OCI-LY1 (cell line): ENCODE measurements at regions not wholly inside any gene's neighbourhood (a gene's known extent, or its start where the extent isn't known, plus 50 kb on each side); places are given as distances from the start of the nearest gene placed in this dataset.

Source experiments
- EZH2 ChIP-seq: fragments of 200-600 bp; sonication (generic), shearing (Covaris generic); IDR thresholded peaks from 2 replicates; pipeline ENCODE4 v1.8.0; 2017; ENCODE audit warnings: borderline replicate concordance, mixed run types, mild to moderate bottlenecking, antibody characterized with exemption, low read length, moderate library complexity, mixed read lengths
- TF ChIP-seq, protein P1 (sequence below): fragments of 200-600 bp; sonication (generic), shearing (Covaris generic); IDR thresholded peaks from 2 replicates; pipeline ENCODE4 v1.5.1; 2017; ENCODE audit warnings: mild to moderate bottlenecking, antibody characterized with exemption, low read length, moderate library complexity, mixed read lengths

DNA sequence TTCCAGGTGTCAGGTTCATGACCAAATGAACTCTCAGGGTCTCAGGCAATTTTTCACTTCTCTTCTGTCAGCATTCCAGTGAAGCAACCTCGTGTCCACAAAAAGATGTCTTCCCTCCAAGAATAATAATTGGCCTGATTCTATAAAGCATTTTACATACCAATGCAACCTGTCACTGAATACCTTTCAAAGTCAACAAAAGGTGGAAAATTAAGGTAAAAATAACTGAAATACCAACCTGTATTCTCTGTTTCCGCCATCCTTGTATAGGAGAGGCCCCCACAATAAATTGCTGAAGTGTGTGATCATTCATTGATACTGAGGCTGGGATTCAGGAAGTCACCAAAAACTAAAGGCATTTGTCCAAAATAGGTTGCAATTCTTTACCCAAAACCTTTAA lies 77.4 kb upstream of the TMEM45B start:
- TF ChIP-seq, protein P1, sequence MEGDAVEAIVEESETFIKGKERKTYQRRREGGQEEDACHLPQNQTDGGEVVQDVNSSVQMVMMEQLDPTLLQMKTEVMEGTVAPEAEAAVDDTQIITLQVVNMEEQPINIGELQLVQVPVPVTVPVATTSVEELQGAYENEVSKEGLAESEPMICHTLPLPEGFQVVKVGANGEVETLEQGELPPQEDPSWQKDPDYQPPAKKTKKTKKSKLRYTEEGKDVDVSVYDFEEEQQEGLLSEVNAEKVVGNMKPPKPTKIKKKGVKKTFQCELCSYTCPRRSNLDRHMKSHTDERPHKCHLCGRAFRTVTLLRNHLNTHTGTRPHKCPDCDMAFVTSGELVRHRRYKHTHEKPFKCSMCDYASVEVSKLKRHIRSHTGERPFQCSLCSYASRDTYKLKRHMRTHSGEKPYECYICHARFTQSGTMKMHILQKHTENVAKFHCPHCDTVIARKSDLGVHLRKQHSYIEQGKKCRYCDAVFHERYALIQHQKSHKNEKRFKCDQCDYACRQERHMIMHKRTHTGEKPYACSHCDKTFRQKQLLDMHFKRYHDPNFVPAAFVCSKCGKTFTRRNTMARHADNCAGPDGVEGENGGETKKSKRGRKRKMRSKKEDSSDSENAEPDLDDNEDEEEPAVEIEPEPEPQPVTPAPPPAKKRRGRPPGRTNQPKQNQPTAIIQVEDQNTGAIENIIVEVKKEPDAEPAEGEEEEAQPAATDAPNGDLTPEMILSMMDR = no peak
- TF ChIP-seq EZH2 = no peak
